ENCODE measurements at regions not wholly inside any gene's neighbourhood (a gene's known extent, or its start where the extent isn't known, plus 50 kb on each side); places are given as distances from the start of the nearest gene placed in this dataset.
A peak's percentile ranks its signal among the peaks of the same experiment; 100 is the strongest.

DNA sequence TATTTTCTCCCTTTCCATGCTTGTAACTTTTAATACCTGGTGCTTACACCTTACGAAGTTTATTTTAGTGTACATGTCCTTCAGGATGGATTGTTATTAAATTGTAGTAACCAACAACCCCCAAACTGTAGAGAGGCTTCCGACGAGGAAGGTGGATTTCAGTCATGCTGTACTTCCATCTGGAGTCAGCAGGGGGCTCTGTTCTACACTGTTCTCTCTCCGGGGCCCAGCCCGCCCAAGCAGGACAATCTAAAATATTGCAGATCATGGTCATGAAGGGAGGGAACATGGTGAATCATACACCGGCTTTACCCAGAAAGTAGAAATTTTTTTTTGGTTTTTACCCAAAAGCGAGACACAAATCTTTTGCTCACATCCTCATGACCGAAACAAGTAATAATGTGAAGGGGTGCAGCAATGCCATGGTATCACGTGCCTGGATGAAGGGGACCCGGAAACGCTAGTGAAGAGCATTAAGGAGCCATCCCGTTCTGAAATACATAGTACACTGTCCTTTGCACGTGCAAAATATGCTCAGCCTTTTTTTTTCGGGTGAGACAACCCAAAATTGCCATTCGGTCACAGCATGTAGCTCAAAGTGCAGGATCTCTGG lies 884.8 kb downstream of the EPHA4 start:
- H3K36me3 ChIP-seq (ENCODE audit: control insufficient read depth in 2 of 2, insufficient read depth in 1 of 2, low read length in 2 of 2): no peaks in the 10 kb centered on the region
- H3K4me3 ChIP-seq (ENCODE audit: low read depth, low read length): no peak overlapping the region
- TF ChIP-seq, protein P1, sequence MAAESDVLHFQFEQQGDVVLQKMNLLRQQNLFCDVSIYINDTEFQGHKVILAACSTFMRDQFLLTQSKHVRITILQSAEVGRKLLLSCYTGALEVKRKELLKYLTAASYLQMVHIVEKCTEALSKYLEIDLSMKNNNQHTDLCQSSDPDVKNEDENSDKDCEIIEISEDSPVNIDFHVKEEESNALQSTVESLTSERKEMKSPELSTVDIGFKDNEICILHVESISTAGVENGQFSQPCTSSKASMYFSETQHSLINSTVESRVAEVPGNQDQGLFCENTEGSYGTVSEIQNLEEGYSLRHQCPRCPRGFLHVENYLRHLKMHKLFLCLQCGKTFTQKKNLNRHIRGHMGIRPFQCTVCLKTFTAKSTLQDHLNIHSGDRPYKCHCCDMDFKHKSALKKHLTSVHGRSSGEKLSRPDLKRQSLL (tag by site-specific recombination; IDR thresholded peaks at IDR 0.05): no peak
- TF ChIP-seq ZNF140 (tag by site-specific recombination; IDR thresholded peaks at IDR 0.05) (no peak), ZNF629 (tag by site-specific recombination; IDR thresholded peaks at IDR 0.05) (no peak), ZNF274 (IDR thresholded peaks at IDR 0.05; ENCODE audit: low read length) (no peak), ZNF274 (tag by site-specific recombination; IDR thresholded peaks at IDR 0.05; ENCODE audit: borderline replicate concordance) (no peak), ZFP3 (tag by site-specific recombination; IDR thresholded peaks at IDR 0.05; ENCODE audit: low read depth) (no peak), ZFP41 (tag by site-specific recombination; IDR thresholded peaks at IDR 0.05; ENCODE audit: borderline replicate concordance) (no peak), REPIN1 (tag by site-specific recombination; IDR thresholded peaks at IDR 0.05; ENCODE audit: low read depth) (no peak), ZNF239 (tag by site-specific recombination; IDR thresholded peaks at IDR 0.05) (no peak), ZNF654 (tag by site-specific recombination; IDR thresholded peaks at IDR 0.05; ENCODE audit: low read depth) (peak; percentile 67), ZNF121 (tag by site-specific recombination; IDR thresholded peaks at IDR 0.05) (no peak), ZNF571 (tag by site-specific recombination; IDR thresholded peaks at IDR 0.05) (no peak)
- TF ChIP-seq, protein P2, sequence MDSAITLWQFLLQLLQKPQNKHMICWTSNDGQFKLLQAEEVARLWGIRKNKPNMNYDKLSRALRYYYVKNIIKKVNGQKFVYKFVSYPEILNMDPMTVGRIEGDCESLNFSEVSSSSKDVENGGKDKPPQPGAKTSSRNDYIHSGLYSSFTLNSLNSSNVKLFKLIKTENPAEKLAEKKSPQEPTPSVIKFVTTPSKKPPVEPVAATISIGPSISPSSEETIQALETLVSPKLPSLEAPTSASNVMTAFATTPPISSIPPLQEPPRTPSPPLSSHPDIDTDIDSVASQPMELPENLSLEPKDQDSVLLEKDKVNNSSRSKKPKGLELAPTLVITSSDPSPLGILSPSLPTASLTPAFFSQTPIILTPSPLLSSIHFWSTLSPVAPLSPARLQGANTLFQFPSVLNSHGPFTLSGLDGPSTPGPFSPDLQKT (IDR thresholded peaks at IDR 0.05; ENCODE audit: borderline replicate concordance, low read depth, low read length): no peak
- TF ChIP-seq, protein P3, sequence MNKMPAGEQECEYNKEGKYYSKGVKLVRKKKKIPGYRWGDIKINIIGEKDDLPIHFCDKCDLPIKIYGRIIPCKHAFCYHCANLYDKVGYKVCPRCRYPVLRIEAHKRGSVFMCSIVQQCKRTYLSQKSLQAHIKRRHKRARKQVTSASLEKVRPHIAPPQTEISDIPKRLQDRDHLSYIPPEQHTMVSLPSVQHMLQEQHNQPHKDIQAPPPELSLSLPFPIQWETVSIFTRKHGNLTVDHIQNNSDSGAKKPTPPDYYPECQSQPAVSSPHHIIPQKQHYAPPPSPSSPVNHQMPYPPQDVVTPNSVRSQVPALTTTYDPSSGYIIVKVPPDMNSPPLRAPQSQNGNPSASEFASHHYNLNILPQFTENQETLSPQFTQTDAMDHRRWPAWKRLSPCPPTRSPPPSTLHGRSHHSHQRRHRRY (tag by site-specific recombination; IDR thresholded peaks at IDR 0.05): no peak
- TF ChIP-seq, protein P4, sequence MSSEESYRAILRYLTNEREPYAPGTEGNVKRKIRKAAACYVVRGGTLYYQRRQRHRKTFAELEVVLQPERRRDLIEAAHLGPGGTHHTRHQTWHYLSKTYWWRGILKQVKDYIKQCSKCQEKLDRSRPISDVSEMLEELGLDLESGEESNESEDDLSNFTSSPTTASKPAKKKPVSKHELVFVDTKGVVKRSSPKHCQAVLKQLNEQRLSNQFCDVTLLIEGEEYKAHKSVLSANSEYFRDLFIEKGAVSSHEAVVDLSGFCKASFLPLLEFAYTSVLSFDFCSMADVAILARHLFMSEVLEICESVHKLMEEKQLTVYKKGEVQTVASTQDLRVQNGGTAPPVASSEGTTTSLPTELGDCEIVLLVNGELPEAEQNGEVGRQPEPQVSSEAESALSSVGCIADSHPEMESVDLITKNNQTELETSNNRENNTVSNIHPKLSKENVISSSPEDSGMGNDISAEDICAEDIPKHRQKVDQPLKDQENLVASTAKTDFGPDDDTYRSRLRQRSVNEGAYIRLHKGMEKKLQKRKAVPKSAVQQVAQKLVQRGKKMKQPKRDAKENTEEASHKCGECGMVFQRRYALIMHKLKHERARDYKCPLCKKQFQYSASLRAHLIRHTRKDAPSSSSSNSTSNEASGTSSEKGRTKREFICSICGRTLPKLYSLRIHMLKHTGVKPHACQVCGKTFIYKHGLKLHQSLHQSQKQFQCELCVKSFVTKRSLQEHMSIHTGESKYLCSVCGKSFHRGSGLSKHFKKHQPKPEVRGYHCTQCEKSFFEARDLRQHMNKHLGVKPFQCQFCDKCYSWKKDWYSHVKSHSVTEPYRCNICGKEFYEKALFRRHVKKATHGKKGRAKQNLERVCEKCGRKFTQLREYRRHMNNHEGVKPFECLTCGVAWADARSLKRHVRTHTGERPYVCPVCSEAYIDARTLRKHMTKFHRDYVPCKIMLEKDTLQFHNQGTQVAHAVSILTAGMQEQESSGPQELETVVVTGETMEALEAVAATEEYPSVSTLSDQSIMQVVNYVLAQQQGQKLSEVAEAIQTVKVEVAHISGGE (tag by site-specific recombination; conservative IDR thresholded peaks at IDR 0.05; ENCODE audit: low read depth): no peak
- TF ChIP-seq, protein P5, sequence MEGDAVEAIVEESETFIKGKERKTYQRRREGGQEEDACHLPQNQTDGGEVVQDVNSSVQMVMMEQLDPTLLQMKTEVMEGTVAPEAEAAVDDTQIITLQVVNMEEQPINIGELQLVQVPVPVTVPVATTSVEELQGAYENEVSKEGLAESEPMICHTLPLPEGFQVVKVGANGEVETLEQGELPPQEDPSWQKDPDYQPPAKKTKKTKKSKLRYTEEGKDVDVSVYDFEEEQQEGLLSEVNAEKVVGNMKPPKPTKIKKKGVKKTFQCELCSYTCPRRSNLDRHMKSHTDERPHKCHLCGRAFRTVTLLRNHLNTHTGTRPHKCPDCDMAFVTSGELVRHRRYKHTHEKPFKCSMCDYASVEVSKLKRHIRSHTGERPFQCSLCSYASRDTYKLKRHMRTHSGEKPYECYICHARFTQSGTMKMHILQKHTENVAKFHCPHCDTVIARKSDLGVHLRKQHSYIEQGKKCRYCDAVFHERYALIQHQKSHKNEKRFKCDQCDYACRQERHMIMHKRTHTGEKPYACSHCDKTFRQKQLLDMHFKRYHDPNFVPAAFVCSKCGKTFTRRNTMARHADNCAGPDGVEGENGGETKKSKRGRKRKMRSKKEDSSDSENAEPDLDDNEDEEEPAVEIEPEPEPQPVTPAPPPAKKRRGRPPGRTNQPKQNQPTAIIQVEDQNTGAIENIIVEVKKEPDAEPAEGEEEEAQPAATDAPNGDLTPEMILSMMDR (tag by site-specific recombination; IDR thresholded peaks at IDR 0.05): peak; percentile 41; the same call in 1 of the 2 replicates
- no peaks in the 10 kb centered on the region for H3K4me1 ChIP-seq (ENCODE audit: control insufficient read depth, insufficient read depth, low read length)
- CTCF ChIA-PET: interaction anchor here (0.7 to 1.1 kb wide), 4 partner anchors 17 to 887 kb away, joined by 3 to 4 read pairs (median 4); no protein-coding TSS in a partner anchor
- H3K9me3 ChIP-seq (ENCODE audit: control insufficient read depth, insufficient read depth, low read depth, low read length): no peaks in the 10 kb centered on the region
- no peak overlapping the region for H3K27ac ChIP-seq (ENCODE audit: extremely low read depth, low read depth, low read length)
- POLR2A ChIA-PET: no interaction called here
